ENCODE measurements at regions not wholly inside any gene's neighbourhood (a gene's known extent, or its start where the extent isn't known, plus 50 kb on each side); places are given as distances from the start of the nearest gene placed in this dataset.

DNA sequence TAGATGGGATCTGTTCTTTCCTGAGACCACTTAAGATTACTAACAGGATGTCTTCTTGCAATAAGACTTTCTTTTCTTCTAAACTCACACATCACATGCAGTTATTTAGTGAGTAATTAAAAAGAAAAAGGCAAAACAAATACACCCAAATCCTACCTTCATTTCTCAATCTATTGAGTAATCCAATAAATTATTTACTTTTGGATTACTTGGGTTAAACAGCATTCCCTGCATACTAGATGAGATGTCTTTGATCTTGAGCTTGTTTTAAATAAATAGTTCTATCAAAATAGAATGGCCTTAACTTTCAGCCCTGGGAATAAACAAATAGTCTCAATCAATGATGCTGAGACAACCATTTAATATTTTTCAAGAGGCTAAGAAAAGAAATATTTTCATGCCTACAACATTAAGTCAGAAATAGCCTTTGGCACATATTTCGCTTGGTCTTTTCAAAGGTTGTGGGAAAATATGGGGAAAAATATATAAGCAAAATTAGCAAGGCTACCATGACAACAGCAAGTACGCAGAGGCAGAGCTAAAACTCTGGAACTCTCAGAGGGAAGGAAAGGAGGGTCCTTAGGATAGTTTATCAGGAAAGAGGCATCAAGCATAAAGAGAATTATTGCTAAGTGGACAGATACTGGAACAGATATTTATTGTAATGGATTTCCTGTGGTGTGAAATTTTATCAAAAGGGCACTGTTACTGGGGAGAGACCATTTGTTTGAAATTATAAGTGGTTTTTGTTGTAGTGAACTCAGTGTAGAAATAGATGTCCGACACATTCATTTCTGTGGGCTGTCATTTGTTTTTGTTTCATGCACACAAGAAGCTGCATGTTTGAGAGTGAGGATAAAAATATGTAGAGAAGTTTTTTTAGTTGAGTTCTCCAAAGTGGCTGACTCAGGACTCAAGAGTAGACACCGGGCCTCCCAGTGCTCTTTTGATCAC lies 70.2 kb upstream of the CDH6 start:
- ATAC-seq (ENCODE audit: low FRiP score): no peak
- TF ChIP-seq, protein P1, sequence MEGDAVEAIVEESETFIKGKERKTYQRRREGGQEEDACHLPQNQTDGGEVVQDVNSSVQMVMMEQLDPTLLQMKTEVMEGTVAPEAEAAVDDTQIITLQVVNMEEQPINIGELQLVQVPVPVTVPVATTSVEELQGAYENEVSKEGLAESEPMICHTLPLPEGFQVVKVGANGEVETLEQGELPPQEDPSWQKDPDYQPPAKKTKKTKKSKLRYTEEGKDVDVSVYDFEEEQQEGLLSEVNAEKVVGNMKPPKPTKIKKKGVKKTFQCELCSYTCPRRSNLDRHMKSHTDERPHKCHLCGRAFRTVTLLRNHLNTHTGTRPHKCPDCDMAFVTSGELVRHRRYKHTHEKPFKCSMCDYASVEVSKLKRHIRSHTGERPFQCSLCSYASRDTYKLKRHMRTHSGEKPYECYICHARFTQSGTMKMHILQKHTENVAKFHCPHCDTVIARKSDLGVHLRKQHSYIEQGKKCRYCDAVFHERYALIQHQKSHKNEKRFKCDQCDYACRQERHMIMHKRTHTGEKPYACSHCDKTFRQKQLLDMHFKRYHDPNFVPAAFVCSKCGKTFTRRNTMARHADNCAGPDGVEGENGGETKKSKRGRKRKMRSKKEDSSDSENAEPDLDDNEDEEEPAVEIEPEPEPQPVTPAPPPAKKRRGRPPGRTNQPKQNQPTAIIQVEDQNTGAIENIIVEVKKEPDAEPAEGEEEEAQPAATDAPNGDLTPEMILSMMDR (IDR thresholded peaks at IDR 0.05): no peak

DNA sequence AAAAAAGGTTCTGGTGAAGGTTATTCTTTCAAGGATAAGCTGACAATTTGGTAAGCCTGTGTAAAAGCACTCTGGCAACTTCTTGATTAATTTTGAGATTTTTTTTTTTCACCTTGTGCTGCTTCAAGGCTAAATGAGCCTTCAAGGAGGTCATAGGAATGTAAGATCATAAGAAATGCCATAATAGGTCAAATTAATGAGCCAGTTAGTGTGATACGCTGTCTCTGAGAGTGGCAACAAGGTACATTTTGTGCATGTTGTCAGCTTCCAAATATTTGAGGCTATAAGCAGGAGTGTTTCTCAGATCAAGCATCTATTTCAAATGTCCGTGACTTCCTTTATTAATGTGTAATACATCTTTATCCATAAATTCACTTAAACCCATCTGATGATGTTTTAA lies 72.3 kb upstream of the CDH6 start:
- TF ChIP-seq, protein P1 (IDR thresholded peaks at IDR 0.05): no peak
- DNase-seq (ENCODE audit: low spot score): no peak
- no peak for ATAC-seq (ENCODE audit: low FRiP score)

More for the DNA sequence above, 70.2 kb upstream of the CDH6 start:
- DNase-seq (ENCODE audit: low spot score): no peak

DNA sequence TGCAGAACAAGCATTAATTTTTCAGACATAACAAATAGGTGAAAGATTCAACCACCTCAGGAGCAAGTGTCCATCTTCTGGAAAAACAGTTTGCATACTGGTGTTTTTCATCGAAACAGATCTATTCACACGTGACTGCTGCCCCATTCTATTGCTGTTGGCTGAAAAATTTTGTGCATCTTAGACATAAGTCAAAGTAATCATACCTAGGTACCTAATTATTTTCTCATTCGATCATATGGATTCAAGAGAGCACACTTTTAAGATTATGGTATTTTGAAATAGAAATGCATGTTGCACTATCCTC lies 72.9 kb upstream of the CDH6 start:
- DNase-seq (ENCODE audit: low spot score): no peak
- ATAC-seq (ENCODE audit: low FRiP score): no peak
- TF ChIP-seq, protein P1 (IDR thresholded peaks at IDR 0.05): no peak

DNA sequence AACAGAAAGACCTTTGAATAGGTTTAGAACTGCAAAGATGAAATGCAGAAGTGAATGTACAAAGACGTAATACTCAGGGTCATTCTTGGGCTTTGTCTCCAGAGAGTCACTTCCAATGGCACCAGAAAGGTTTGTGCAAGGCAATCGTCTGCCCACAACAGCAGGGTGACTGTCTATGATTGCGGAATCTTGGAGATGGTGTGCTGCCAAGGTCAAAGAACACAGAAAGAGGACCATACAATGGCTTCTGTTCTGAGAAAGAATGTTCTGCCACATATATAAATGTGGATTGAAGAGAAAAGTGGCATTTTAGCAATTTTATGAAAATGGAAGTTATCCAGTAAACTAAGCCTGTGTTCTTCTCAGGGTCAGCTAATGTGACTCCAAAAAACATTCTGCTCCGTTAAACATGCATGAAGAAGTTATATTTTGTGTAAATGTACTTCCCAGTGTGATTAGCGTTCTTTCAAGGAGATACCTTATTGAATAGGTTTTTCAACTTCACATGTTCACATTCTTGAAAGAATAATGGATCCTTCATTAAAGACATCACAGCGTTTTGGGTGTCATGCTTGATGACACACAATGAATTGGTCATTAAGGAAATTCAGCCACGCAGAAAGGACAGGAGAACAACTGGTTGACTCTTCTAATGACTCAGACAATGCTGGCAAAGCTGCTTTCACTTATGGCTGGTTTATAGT lies 73.4 kb upstream of the CDH6 start:
- DNase-seq (ENCODE audit: low spot score) (no peak), ATAC-seq (ENCODE audit: low FRiP score) (no peak)
- TF ChIP-seq, protein P1 (IDR thresholded peaks at IDR 0.05): no peak

DNA sequence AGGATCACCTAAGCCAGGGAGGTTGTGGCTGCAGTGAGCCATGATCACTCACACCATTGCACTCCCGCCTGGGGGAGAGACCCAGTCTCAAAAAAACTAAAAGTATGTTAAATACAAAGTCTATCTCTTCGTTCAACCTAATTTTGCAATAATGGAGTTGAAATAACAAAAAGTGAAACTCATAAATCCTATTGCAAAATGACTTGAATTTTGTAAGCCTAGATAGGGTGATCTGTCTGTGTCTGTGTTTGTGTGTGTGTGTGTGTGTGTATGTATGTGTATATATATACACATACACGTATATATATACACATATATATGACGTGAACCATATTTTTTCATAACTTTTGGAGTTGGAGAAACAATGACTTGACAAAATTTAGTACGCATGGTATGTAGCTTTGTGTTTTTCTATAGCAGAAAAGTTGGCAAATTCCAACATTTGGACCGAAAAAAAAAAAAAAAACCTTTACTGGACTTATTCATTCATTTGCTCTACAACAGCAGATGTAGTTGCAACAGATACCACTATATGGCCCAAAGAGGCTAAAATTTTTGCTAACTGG lies 76.9 kb upstream of the CDH6 start:
- TF ChIP-seq, protein P1 (IDR thresholded peaks at IDR 0.05): no peak
- DNase-seq (ENCODE audit: low spot score): no peak
- no peak for ATAC-seq (ENCODE audit: low FRiP score)

DNA sequence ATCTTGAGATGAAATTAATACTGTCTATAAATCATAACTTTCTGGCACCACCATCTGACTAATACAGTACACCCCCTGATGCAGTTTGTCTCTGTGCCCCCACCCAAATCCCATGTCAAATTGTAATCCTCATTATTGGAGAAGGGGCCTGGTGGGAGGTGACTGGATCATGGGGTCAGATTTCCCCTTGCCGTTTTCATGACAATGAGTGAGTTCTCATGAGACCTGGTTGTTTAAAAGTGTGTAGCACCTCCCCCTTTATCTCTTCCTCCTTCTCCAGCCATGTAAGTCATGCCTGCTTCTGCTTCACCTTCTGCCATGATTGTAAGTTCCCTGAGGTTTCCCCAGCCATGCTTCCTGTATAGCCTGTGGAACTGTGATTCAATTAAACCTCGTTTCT lies 78.7 kb upstream of the CDH6 start:
- ATAC-seq (ENCODE audit: low FRiP score) (no peak), DNase-seq (ENCODE audit: low spot score) (no peak)
- TF ChIP-seq, protein P1 (IDR thresholded peaks at IDR 0.05): no peak
